KMS-11 (cell line): ENCODE measurements at regions not wholly inside any gene's neighbourhood (a gene's known extent, or its start where the extent isn't known, plus 50 kb on each side); places are given as distances from the start of the nearest gene placed in this dataset.

ENCODE experiments used
- H2AFZ ChIP-seq: fragments of 200-600 bp; sonication (generic); 2 replicates; pipeline ENCODE4 v1.6.1; 2016; ENCODE audit warnings: antibody characterized with exemption, mixed run types, low read depth
- H3K27ac ChIP-seq: fragments of 200-600 bp; sonication (generic); 2 replicates; pipeline ENCODE4 v1.6.1; 2016; ENCODE audit warnings: mild to moderate bottlenecking, mixed run types
- H3K27me3 ChIP-seq: fragments of 200-600 bp; sonication (generic); 2 replicates; pipeline ENCODE4 v1.6.1; 2017; ENCODE audit warnings: mild to moderate bottlenecking, low read depth, mixed run types, moderate library complexity; ENCODE audit not compliant: insufficient read depth
- H3K36me3 ChIP-seq: fragments of 200-600 bp; sonication (generic); 2 replicates; pipeline ENCODE4 v1.6.1; 2017; ENCODE audit warnings: mild to moderate bottlenecking, mixed run types; ENCODE audit not compliant: insufficient read depth
- H3K4me1 ChIP-seq: fragments of 200-600 bp; sonication (generic); 2 replicates; pipeline ENCODE4 v1.6.1; 2016; ENCODE audit warnings: mild to moderate bottlenecking, low read depth, mixed run types; ENCODE audit not compliant: poor library complexity, severe bottlenecking
- H3K4me2 ChIP-seq: fragments of 200-600 bp; sonication (generic); 2 replicates; pipeline ENCODE4 v1.7.0; 2016; ENCODE audit warnings: mild to moderate bottlenecking, mixed run types
- H3K4me3 ChIP-seq: fragments of 200-600 bp; sonication (generic); IDR thresholded peaks from 2 replicates; pipeline ENCODE4 v1.6.1; 2017; ENCODE audit warnings: low read depth, low read length, mixed read lengths; ENCODE audit not compliant: insufficient read depth
- H3K79me2 ChIP-seq: fragments of 200-600 bp; sonication (generic); 2 replicates; pipeline ENCODE4 v1.6.1; 2016; ENCODE audit warnings: low read depth, mixed run types; ENCODE audit not compliant: insufficient read depth
- H3K9ac ChIP-seq: fragments of 200-600 bp; sonication (generic); 2 replicates; pipeline ENCODE4 v1.6.1; 2016; ENCODE audit warnings: mild to moderate bottlenecking, mixed run types
- H4K20me1 ChIP-seq: fragments of 200-600 bp; sonication (generic); 2 replicates; pipeline ENCODE4 v1.6.1; 2016; ENCODE audit warnings: mild to moderate bottlenecking, mixed run types; ENCODE audit not compliant: insufficient read depth
- TF ChIP-seq, protein P1 (sequence below): fragments of 200-600 bp; sonication (generic); conservative IDR thresholded peaks from 2 replicates; pipeline ENCODE4 v1.6.1; 2017; ENCODE audit warnings: low read depth, mild to moderate bottlenecking, antibody characterized with exemption, low read length, moderate library complexity, mixed read lengths

DNA sequence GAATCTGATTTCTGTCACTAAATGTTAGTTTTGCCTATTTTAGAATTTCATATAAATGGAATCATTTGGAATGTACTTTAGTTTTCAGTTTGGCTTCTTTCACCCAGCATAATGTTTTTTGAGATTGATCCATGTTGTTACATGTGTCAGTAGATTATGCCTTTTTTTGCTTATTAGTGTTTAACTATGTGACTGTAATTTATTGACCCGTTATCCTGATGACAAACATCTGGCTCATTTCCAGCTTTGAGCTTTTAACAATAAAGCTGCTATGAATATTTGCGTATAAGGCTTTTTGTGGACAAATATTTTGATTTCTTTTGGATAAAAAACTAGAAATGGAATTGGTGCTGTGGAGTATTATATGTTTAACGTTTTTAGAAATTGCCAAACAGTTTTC lies 254.5 kb upstream of the CFAP20DC start:
- Histone ChIP-seq H3K79me2 (no peaks in the 10 kb centered on the region), H3K36me3 (no peaks in the 10 kb centered on the region), H3K4me3 (no peak overlapping the region), H3K4me2 (no peak overlapping the region), H3K27me3 (no peaks in the 10 kb centered on the region), H3K4me1 (no peaks in the 10 kb centered on the region), H3K9ac (no peak overlapping the region), H3K27ac (no peak overlapping the region), H2AFZ (no peak overlapping the region), H4K20me1 (no peaks in the 10 kb centered on the region)
- TF ChIP-seq, protein P1, sequence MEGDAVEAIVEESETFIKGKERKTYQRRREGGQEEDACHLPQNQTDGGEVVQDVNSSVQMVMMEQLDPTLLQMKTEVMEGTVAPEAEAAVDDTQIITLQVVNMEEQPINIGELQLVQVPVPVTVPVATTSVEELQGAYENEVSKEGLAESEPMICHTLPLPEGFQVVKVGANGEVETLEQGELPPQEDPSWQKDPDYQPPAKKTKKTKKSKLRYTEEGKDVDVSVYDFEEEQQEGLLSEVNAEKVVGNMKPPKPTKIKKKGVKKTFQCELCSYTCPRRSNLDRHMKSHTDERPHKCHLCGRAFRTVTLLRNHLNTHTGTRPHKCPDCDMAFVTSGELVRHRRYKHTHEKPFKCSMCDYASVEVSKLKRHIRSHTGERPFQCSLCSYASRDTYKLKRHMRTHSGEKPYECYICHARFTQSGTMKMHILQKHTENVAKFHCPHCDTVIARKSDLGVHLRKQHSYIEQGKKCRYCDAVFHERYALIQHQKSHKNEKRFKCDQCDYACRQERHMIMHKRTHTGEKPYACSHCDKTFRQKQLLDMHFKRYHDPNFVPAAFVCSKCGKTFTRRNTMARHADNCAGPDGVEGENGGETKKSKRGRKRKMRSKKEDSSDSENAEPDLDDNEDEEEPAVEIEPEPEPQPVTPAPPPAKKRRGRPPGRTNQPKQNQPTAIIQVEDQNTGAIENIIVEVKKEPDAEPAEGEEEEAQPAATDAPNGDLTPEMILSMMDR = no peak

DNA sequence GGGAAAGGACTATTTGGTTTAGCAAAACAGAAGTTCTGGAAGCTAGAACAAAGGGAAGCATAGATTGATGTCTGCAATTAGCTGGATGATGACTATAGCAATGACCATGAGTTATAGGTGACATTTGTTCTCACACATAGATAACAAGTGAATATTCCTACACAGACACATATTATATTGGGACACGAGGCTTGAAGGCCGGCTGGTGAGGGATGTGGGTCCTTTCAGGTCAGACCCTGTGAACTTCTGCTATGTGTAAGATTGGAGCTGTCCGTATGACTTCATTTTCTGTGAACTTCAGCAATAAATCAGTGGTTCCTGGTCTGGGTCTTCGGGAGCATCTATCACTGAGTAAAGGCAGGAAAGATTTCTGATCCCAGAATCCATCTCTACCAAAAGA lies 253.6 kb upstream of the CFAP20DC start:
- TF ChIP-seq, protein P1 = no peak
- Histone ChIP-seq H3K4me1 (no peaks in the 10 kb centered on the region), H2AFZ (no peak overlapping the region), H3K36me3 (no peaks in the 10 kb centered on the region), H3K27ac (no peak overlapping the region), H4K20me1 (no peaks in the 10 kb centered on the region), H3K9ac (no peak overlapping the region), H3K4me3 (no peak overlapping the region), H3K79me2 (no peaks in the 10 kb centered on the region), H3K27me3 (no peaks in the 10 kb centered on the region), H3K4me2 (no peak overlapping the region)

DNA sequence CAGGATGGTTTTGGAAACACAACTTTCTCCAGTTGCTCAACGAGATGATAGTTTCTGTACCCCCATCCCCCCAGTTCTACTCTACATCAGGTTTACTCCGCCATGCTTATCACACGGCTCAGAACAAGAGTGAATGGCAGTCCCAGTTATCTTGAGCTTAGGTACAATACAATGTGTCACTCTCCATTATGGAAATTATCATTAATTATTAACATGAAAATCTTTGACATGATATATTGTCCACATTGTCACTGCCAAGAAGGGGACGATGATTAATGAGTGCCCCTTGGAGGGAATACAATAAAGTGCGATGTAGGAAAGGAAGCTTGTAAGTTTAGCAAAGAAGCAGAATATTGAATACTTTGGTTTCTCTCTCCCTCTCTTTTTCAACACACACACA lies 252.6 kb upstream of the CFAP20DC start:
- TF ChIP-seq, protein P1 = no peak

DNA sequence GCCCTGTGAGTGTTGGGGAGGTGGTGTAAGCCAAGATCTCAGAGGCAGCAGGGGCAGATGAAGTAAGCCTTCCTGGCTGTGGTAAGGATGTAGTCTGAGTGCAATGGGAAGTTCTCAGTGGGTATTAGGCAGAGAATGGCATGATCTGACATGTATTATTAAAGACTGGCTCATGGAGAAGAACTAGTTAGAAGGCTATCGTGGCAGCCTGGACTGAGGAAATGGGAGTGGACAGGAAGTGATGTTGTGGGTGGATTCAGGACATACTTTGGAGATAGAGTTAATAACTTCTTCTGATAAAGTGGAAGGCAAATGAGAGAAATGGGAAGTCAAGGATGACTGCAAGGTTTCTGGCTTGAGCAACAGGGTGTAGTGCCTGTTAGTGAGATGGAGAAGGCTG lies 250.9 kb upstream of the CFAP20DC start:
- Histone ChIP-seq H3K27me3 (no peaks in the 10 kb centered on the region), H4K20me1 (no peaks in the 10 kb centered on the region), H3K4me2 (no peak overlapping the region), H3K27ac (no peak overlapping the region), H3K4me3 (no peak overlapping the region), H3K4me1 (no peaks in the 10 kb centered on the region), H2AFZ (no peak overlapping the region), H3K9ac (no peak overlapping the region), H3K36me3 (no peaks in the 10 kb centered on the region), H3K79me2 (no peaks in the 10 kb centered on the region)
- TF ChIP-seq, protein P1 = no peak

More for the DNA sequence above, 252.6 kb upstream of the CFAP20DC start:
- H3K36me3 ChIP-seq = no peaks in the 10 kb centered on the region
- no peaks in the 10 kb centered on the region for H4K20me1 ChIP-seq
- no peak overlapping the region for H3K9ac ChIP-seq
- no peaks in the 10 kb centered on the region for H3K4me1 ChIP-seq
- no peaks in the 10 kb centered on the region for H3K27me3 ChIP-seq
- H3K4me2 ChIP-seq = no peak overlapping the region
- H3K27ac ChIP-seq = no peak overlapping the region
- H3K79me2 ChIP-seq = no peaks in the 10 kb centered on the region
- no peak overlapping the region for H2AFZ ChIP-seq
- no peak overlapping the region for H3K4me3 ChIP-seq
